ENCODE measurements at regions not wholly inside any gene's neighbourhood (a gene's known extent, or its start where the extent isn't known, plus 50 kb on each side); places are given as distances from the start of the nearest gene placed in this dataset.
"Not testable (repeated sequence)": the region's sequence is repeated elsewhere in the genome, so short reads cannot be mapped to it uniquely, and the experiment has no call there.

DNA sequence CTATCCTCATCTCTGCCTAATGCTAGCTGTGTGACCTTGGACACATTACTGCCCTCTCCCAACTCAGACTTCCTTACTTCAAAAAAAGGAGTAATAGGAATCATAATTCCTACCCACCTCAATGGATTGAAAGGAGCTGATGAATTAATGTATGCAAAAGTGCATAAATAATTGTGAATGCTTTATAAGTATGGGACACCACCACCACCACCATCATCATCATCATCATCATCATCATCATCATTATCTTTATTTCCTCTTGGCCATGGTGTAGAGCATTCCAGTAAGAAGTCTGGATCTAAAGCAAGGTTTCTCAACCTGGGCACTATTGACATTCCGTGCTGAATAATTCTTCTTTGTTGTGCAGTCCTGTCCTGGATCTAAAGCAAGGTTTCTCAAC is 282.5 kb downstream of the MEX3B start:
- DNase-seq = no peak

DNA sequence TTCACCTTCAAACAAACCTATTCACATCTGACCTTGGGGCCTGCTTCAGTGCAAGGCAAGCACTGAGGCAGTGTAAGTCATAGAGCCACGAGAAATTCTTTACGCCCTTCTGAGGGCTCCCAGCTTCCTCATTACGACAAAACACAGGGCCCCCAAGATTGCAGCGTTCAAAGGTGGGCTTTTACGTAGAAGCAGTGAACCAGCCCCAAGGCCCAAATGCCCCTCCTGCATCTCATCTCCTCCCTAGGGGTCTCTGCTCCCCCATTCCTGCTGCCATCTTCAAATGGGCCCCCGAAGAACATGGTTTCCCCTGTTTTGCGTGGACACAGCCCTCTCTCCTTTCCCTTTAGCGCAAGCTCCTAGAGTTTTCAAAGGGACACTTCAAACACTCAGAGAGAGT is 285.1 kb downstream of the MEX3B start:
- no peak for DNase-seq

DNA sequence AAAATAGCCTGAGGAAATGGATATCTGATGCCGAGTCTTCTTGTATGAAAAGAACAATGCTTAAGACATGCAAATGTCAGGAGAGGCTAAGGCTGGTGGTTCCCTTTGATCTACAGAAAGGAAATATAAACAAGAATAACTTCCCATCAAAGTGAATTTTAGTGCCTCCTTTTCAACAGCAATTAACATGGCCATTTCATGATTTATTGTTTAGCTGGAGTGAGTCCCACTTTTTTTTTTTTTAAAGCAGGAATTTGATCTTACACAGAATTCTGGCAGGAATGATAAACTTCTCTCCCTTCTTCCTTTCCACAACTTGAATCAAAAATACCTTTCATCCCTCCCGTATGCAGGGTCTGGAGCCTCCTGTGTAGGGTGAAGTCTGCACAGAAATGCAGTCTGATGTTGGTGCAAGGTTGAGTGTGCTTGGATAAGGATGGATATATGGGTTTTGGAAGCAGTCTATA is 287.0 kb downstream of the MEX3B start:
- DNase-seq = no peak

DNA sequence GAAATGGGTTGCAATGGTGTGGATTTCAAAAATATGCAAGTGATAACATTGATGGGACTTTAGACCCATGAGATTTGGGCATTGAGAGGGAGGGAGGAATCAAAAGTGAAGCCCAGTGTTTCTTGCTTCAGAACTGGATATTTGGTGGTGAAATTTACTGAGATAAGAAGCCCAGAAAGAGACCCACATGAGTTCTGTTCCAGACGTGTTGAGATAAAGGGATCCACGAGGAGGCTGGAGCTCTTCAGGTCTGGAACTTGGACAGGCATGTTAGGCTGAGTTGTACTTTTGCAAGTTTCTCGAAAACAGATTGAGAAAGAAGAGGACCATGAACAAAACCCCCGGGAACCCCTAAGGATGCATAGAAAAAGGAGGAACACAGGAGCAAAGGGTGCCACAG is 290.2 kb downstream of the MEX3B start:
- DNase-seq = no peak

DNA sequence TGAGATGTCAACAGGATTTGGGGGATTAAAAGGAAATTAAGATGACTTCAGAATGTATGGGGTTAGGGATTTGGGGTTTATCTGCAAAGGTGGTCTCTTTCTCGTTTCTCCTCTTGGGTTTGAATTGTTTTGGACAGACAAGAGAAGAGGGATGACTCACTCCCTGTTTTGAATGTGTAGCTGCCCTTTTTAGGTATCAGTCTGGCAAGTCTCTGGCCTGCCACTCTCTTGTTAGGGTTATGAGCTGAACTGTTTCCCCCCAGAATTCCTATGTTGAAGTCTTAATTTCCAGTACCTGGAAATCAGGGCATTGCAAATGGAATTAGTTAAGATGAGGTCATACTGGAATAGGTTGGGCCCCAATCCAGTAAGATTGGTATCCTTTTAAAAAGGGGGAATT is 291.7 kb downstream of the MEX3B start:
- no peak for DNase-seq

DNA sequence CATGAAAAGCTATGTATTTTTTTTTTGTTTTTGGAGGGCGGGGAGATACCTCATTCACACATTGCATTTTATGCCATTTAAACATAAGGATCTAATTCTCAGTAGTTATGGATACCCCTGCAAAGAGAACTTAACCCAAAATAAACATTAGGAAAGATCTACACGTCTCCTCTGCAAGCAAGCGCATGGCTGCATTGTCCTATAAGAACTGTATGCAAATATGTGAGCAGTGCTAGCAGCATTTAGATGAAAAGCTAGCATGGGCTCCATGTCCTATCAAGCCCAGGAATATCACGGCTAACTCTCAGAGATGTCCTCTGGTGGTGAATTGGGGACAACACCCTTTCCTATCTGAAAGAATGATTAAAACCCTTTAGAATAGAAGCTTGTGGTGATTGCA is 292.8 kb downstream of the MEX3B start:
- no peak for DNase-seq

DNA sequence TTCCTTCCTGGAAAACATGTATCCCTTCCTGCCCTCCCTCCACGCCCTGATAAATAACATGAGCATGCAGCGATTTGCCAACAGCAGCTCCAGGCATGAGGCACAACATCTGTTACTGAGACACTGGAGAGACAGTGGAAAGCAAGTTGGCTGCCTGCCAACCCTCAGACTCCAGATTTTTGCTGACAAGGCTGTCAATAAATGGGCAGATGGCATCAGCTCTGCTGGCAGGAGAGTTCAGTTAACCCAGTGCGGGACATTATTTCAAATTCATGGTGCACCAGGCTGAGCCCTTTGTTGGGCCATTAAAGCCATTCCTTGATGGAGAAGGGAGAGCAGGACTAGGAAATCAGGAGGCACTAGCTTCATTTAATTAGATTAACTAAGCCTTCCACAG is 293.3 kb downstream of the MEX3B start:
- DNase-seq = no peak

DNA sequence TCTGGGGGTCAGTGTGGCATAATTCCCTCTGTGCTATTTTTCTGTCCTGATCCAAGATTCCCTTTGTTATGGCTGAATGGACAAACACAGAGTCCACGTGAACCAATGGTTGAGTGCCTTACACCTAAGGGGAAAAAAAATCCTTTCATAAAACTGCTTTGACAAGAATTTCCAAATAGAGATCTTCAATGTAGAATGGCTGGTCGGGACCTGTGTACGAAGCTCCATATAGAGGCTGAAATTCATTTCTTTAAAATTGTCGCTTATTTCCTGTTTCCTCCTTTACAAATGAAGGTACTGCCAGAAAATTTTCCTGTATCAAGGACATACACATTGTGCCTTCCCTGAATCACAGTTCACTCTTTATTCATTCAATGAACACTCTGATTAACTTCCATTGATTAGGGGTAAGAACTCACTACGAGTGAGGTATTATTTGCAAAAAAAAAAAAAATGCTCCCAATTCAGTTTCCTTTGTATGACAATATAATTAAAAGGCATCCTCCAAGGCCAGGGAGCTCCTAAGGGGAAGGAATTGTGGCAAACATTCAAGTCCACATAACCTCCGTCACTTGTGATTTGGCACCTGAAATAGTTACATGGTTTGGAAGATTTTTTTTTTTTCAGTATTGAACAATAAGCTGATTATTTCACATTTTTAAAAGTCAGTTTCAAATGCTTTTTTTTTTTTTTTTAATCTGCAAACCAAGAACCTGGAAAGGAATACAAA is 293.8 kb downstream of the MEX3B start:
- no peak for DNase-seq

DNA sequence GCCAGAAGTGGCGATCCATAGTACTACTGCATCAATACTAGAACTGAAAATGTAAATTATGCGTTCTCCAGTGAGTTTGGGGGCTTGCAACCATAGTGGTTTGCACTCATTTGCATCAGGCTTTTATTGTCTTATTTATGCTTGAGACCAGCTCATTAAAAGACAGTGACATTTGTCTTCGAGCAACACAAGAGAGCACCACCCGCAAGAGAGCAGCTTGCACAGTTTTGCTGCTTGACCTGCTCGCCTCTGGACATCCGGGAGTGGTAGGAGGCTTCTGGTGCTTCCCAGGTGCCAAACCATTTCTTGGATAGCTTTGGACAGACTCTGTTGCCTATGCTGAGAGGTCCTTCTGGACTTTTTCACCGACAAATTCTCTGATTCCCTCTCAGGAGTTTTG is 294.6 kb downstream of the MEX3B start:
- DNase-seq = no peak

DNA sequence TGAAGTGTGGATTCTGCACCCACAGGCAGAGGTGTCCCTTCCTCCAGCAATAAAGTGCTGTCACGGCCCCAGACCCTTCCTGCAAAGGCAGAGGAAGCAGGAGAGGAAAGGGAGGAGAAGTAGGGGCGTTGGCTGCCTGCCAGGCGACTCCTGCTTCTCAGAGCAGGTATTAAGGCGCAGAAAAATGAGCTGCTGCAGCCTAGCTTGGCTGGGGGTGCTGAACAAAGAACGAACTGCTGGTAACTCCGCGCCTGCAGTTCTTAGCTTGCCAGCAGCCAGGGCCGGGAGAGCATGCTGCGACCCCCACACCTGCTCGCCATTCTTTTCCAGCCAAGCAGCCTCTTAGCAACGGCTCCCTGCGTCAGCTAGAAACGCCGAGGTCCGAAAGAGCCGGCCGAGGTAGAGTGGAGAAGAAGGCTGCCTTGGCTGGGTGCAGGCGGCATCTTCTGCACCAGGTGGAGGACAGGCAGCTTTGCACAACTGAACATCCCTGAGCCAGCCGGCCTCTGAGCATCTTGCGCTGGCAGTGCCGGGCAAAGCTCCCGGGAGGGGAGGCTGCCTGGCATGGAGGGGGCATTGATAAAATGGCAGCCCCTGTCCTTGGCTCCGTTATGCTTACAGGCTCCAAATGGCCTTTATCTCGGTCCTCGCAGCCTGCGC is 296.0 kb downstream of the MEX3B start:
- DNase-seq = no peak

DNA sequence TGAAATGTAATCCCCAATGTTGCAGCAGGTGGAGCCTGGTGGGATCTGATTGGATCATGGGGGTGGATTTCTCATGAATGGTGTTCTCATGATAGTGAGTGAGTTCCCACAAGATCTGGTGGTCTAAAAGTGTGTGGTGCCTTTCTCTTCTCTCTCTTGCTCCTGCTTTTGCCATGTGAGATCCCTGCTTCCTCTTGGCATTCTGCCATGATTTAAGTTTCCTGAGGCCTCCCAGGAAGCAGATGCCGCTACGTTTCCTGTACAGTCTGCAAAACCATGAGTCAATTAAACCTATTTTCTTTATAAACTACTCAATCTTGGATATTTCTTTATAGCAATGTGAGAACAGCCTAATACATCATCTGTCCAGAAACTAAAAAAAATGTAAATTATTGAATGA is 298.3 kb downstream of the MEX3B start:
- no peak for DNase-seq

DNA sequence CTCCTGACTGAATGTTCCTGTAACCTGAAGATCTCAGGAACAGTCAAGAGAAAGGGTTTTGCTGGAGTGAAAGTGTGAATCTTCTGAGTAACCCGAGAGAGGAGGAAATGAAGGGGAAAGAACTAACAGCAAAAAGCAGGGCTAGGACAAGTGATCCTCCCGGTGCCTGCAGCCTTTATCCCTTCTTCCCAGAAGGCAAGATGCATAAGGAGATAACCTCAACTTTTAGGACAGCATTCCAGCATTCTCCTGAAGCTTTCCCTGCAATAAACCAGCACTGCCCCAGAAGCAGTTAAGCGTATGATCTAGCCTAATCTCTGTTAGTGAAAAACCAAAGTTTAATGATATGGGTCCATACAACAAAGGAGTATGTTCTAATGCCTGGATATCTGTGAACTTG is 298.8 kb downstream of the MEX3B start:
- no peak for DNase-seq

DNA sequence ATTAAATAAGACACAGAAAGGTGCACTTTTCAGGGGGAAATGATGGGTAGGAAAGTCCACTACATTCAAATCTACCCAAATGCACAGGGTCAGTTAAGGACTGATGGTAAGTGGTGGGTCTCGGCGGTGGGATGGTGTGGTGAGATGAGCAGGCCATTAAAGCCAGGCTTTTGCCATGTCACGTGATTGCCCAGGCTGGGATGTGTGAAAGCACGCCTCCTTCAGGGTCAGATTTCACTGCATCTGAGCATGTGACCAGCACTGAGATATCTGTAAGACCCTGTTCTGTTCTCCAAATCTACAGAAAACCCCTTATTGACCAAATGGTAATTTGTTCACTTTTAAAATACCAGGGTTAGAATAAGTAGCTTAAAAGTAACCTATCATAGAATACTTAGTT is 301.5 kb downstream of the MEX3B start:
- no peak for DNase-seq

DNA sequence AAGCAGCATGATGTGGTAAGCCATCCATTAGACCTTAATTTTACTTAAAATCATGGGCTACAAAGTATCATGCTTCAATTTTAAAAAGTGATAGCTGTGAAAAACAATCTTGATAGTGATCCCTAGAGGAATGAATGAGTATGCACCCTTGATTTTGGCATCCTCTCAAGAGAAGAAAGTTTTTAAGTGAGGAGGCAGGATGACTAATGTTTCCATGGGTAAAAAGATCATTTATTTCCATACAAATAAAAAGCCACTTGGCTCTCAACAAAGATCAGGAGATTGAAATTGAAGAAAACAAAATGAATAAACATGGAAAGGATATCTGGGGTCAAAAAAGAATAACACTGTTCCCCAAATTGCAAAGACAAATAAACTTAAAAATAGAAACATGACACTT is 305.4 kb downstream of the MEX3B start:
- DNase-seq = no peak

DNA sequence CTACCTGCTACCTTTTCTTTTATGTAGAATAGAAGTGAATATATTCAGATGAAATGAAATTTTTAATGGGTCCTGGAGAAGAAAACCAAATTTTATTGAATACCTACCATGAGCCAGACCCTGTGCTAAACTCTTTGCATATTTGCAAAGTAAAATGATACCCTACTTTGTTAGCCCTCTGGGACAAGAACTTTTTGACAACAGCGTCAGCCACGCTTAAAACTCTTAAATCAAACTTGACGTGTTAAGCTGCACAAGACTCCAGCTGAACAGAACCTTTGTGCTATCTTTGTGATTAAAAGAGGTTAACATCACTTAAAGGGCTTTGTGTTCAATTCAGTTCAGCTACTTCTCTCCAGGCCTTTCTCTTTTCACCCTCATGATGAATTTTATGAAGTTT is 316.5 kb downstream of the MEX3B start:
- no peak for DNase-seq

DNA sequence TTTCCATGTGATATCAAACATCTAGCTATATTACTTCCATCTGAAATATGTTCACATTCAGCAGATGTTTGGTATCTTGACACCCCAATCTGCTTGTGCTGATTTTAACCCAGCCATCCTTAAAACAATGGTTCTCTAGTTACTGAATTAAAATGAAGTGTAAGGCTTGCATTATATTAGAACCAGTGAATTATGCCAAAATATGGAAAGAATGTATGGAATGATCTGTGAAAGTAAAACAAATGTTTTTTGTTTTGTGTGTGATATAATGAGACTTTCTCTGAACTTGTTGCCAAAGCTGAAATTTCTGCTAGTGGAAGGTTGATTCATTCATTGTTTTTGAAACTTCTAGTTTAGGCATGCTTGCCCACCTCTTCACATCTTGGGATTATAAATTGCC is 317.1 kb downstream of the MEX3B start:
- no peak for DNase-seq

DNA sequence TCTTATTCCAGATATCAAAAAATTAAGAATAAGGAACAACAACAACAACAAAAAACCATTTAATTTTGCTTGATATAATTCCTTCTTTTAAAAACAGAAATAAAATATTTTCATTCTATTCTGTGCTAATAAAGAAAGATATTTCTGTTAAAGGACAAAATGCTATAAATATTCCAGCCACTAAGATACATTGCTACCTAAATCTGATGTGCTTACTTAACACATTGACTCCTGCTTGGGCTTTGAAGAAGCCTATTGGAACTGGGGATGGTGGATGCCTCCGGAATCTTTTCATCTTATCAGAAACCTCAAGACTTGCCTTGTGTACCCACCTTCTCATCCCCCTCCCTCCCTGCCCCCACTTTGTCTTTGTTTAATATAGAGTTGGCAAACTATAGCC is 320.2 kb downstream of the MEX3B start:
- no peak for DNase-seq

DNA sequence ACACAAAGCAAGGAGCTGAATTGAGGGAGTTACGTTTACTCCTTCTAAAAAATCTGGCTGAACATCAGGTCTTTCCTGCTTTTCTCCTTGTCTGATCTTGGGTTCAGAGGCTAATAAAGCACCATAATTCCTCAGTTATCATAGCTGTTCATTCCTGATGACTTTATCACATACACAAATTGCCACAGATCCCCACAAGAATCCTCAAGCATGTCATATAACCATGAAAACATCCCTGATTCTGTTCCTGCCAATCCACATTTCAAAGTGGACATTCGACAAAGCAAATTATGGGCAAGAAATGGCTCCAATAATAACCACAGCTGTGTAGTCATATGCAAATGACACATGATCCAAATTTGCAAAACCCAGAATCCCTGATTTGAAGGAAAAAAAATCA is 321.3 kb downstream of the MEX3B start:
- no peak for DNase-seq

DNA sequence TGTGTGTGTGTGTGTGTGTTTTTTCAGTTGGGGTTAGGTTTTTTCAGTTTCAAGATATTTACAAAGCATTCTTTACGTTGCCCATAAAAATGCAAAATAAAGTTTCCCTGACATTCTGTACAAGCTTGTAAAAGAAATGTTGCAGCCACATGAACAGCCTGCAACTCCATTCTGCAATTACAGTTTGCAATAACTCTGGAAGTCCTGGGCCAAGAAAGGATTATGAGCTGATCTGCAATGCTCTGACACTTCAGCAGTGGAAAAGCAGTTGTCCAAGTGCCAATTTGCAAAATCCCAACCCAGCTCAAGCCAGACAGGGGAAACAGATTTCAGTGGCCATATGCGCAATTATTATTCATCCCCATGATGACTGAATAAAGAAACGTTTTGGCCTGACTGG is 322.1 kb downstream of the MEX3B start:
- DNase-seq = no peak

DNA sequence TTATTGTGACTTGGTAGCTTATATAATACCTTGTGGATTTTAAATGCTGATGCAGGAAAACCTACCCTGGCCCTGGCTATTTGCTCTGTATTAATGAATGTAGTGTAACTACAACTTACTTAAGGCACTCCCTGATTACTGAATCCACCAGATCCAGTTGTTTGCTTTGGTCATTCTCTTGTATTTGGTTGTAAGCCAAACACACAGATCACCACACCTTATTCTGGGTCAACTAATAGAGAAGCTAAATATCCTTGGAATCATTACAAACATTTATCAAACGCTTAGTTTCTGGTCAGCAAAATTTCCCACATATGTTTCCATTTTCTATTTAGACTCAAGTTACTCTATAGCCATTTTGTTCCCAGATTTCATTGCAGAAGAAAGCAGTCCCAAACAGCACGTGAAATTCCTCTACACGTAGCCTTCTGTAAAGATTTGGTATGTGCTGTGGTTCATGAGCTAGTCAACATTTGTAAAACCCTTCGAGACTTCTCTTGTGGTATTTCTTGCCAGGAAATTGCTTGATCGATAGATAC is 322.6 kb downstream of the MEX3B start:
- DNase-seq = no peak

DNA sequence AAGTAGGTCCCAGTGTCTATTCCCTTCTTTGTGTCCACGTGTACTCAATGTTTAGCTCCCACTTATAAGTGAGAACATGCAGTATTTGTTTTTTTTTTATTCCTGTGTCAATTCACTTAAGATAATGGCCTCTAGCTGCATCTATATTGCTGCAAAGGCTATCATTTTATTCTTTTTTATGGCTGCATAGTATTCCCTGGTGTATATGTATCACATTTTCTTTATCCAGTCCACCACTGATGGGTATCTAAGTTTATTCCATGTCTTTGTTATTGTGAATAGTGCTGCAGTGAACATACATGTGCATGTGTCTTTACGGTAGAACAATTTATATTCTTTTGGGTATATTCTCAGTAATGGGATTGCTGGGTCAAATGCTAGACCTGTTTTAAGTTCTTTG is 329.4 kb downstream of the MEX3B start:
- not testable (repeated sequence) for DNase-seq

DNA sequence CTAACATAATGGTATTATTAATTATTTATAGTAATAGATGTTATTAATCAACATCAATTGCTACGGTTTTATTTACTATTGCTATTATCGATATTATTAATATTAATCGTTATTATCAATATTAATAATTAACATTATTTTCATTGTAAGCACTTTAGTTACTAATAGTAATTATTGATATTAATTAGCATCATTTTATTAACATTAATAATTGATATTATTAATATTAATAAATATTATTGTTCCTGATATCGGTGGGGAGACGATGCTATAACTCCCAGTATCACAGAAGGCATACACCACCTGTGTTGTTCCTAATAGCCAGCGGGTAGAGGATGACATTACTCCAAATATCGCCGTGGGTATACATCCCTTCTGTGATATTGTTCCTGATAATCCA is 335.5 kb downstream of the MEX3B start:
- DNase-seq = no peak

DNA sequence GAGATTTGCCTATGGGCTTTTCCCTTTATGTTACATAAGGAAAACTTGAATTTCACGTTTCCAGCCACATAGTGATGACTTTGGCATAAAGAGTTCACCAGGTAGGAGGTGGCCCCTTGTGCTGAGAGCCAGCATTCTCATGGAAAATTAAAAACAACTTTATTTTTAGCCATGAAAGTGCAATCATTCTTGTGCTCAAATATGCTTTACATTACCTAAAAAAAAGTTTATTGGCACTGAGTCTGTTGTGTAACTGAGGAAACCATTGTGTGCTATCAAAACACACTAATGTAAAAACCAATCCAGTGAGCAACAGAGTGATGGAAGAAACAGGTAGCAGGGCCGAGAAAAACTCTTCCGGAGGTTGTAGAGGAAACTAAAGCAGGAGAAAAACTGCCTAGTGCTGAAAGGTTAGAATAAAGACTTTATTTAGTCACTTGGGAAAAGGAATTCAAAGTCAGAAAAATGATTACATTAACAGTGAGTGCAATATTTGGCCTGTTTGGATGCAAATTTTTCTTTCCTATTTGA is 332.9 kb upstream of the TMC3 start:
- not testable (repeated sequence) for DNase-seq

DNA sequence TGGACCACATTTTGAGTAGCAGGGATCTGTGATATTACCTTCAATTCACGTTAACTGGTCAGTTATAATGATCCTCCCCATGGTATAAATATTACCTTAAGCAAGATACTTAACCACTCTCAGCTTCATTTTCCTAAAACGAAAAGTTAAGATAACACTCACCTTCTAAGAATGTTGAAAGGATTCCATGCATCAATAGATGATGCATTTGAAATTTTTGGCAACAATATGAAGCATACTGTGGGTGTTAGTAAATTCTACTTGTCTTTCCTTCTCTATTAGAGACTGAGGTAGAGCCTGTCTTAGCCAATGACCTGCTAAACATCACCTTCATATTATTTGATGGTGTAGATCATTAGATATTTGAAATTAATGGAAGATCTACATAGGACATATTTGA is 331.7 kb upstream of the TMC3 start:
- DNase-seq = not testable (repeated sequence)

All from amniotic stem cell (primary cell).